GM12878 (cell line): ENCODE measurements at regions not wholly inside any gene's neighbourhood (a gene's known extent, or its start where the extent isn't known, plus 50 kb on each side); places are given as distances from the start of the nearest gene placed in this dataset.

Source experiments
- ATAC-seq: fragments of 200-7000 bp; cut with Tn5 transposase; 3 replicates; pipeline ENCODE4 v1.9.1; 2020; ENCODE audit warnings: mild to moderate bottlenecking, moderate library complexity
- BruUV-seq: library from RNA; stranded (reverse); fragments of 400-500 nt; replicated peaks from 2 replicates; lab custom pipeline; 2021; lab: Mats Ljungman, UMichigan
- CTCF ChIA-PET: fragments of 300-600 bp; sonication (Branson Sonifier 250); formaldehyde crosslinking; extraction: SDS; loops from one replicate; lab custom pipeline; 2021; ENCODE audit warnings: inconsistent platforms; lab: Yijun Ruan, JAX
- POLR2A ChIA-PET: fragments of 350-600 bp; formaldehyde crosslinking; extraction: SDS; loops from one replicate; lab custom pipeline; 2021; ENCODE audit warnings: inconsistent platforms; lab: Charles Lee
- RAD21 ChIA-PET: fragments of 300-600 bp; sonication (Branson Sonifier 250); formaldehyde crosslinking; loops from one replicate; lab custom pipeline; 2023; ENCODE audit warnings: antibody characterized with exemption; ENCODE audit not compliant: unreplicated experiment; lab: Charles Lee
- SMC1A ChIA-PET: fragments of 300-600 bp; sonication (Branson Sonifier 250); formaldehyde crosslinking; loops from one replicate; lab custom pipeline; 2023; ENCODE audit not compliant: unreplicated experiment, uncharacterized antibody; lab: Charles Lee
- DNase-seq: peaks from one replicate; pipeline ENCODE4 v3.0.0-alpha.2; 2011; ENCODE audit warnings: low read depth, low spot score
- FAIRE-seq: peaks from 3 replicates; lab custom pipeline; 2011; peaks lifted over from hg19 to GRCh38; lab: Jason Lieb, UNC
- H2AFZ ChIP-seq: 2 replicates; pipeline ENCODE4 v1.6.0; 2011; ENCODE audit warnings: low read depth, low read length, control low read depth; ENCODE audit not compliant: control insufficient read depth
- H3K27ac ChIP-seq: 2 replicates; pipeline ENCODE4 v1.5.1; 2011; ENCODE audit warnings: control low read depth; ENCODE audit not compliant: control insufficient read depth, insufficient read depth
- H3K27me3 ChIP-seq, 2 experiments: replicated peaks in 1 of 2; 2 replicates each; pipeline versions ENCODE4 v1.6.0 to v1.6.1; 2011; ENCODE audit warnings: low read length in 1 of 2; ENCODE audit not compliant: control insufficient read depth in 2 of 2, insufficient read depth in 2 of 2
- H3K36me3 ChIP-seq, 2 experiments: 2 replicates each; pipeline ENCODE4 v1.5.1; 2011; ENCODE audit warnings: low read length in 1 of 2; ENCODE audit not compliant: control insufficient read depth in 2 of 2, insufficient read depth in 2 of 2
- H3K4me1 ChIP-seq: 2 replicates; pipeline ENCODE4 v1.6.1; 2011; ENCODE audit warnings: mild to moderate bottlenecking, low read length, moderate library complexity, mixed read lengths; ENCODE audit not compliant: control insufficient read depth, insufficient read depth
- H3K4me2 ChIP-seq: 2 replicates; pipeline ENCODE4 v1.6.0; 2011; ENCODE audit warnings: control low read depth; ENCODE audit not compliant: control insufficient read depth, insufficient read depth
- H3K4me3 ChIP-seq: fragments of 200-600 bp; sonication (generic); 2 replicates; pipeline ENCODE4 v1.5.1; 2016
- H3K79me2 ChIP-seq: 2 replicates; pipeline ENCODE4 v1.6.0; 2011; ENCODE audit warnings: low read length; ENCODE audit not compliant: control insufficient read depth, insufficient read depth
- H3K9ac ChIP-seq: 2 replicates; pipeline ENCODE4 v1.8.0; 2011; ENCODE audit warnings: low read length, control low read depth, mixed read lengths; ENCODE audit not compliant: control insufficient read depth, insufficient read depth
- H3K9me3 ChIP-seq: replicated peaks from 3 replicates; pipeline ENCODE4 v1.5.1; 2011; ENCODE audit warnings: mild to moderate bottlenecking, low read length; ENCODE audit not compliant: control insufficient read depth, insufficient read depth
- H4K20me1 ChIP-seq: 2 replicates; pipeline ENCODE4 v1.6.0; 2011; ENCODE audit not compliant: control insufficient read depth, insufficient read depth
- CEBPB ChIP-seq, 2 experiments: fragments of 150-350 bp in 1 of 2; IDR thresholded peaks; 2 replicates each; pipeline ENCODE4 v1.6.1; 2012 to 2014; ENCODE audit warnings: low read depth in 2 of 2, low read length in 2 of 2, borderline replicate concordance in 1 of 2, inconsistent platforms in 1 of 2
- CREM ChIP-seq: IDR thresholded peaks from 2 replicates; pipeline ENCODE4 v1.6.1; 2014; ENCODE audit warnings: antibody characterized with exemption, low read depth
- ESRRA ChIP-seq: IDR thresholded peaks from 2 replicates; pipeline ENCODE4 v1.6.1; 2012; ENCODE audit warnings: mild to moderate bottlenecking, low read length, improper control_type of control experiment
- JUND ChIP-seq: IDR thresholded peaks from 2 replicates; pipeline ENCODE4 v1.6.1; 2012; ENCODE audit warnings: low read depth, mild to moderate bottlenecking, low read length, improper control_type of control experiment, moderate library complexity
- POU2F2 ChIP-seq: IDR thresholded peaks from 3 replicates; pipeline ENCODE4 v1.6.1; 2011; ENCODE audit warnings: low read depth, mild to moderate bottlenecking, low read length, borderline replicate concordance
- RELB ChIP-seq: fragments of 450-650 bp; IDR thresholded peaks from 2 replicates; pipeline ENCODE4 v1.6.1; 2017; ENCODE audit warnings: low read depth, mild to moderate bottlenecking, moderate library complexity
- ZNF274 ChIP-seq: IDR thresholded peaks from one replicate; pipeline ENCODE4 v1.8.0; 2011; ENCODE audit not compliant: insufficient read length, insufficient read depth
- WGBS: methylation state at CpG from one replicate; pipeline ENCODE4 v1.1.6; 2016; ENCODE audit warnings: low lambda C conversion rate; ENCODE audit not compliant: insufficient replicate concordance, insufficient coverage; ENCODE audit errors: missing lambda C conversion rate; 5-methylcytosine and 5-hydroxymethylcytosine counted together
- in situ Hi-C: fragments of 300-500 bp; cut with MboI; formaldehyde crosslinking; loops from 9 replicates; pipeline ENCODE4 v1.14.3; 2018; ENCODE audit warnings: mixed read lengths
- intact Hi-C: fragments of 100-400 bp; cut with micrococcal nuclease; formaldehyde crosslinking; loops from one replicate; pipeline ENCODE4 v1.14.2; 2022; ENCODE audit not compliant: unreplicated experiment

GRCh38 chr5:141737535-141737934 is 55.5 kb upstream of the ARAP3 start:
- no peaks in the 10 kb centered on the region for H3K36me3 ChIP-seq
- no peak overlapping the region for H3K4me2 ChIP-seq
- no peaks in the 10 kb centered on the region for H3K79me2 ChIP-seq
- intact Hi-C loops (no loop called here), in situ Hi-C loops (no loop called here)
- CTCF ChIA-PET = no interaction called here
- TF ChIP-seq RELB (no peak), CREM (no peak), JUND (no peak), CEBPB (IDR thresholded peaks at IDR 0.05; ENCODE audit: borderline replicate concordance in 1 of 2, low read depth in 2 of 2, low read length in 2 of 2) (no peak), ZNF274 (no peak)
- SMC1A ChIA-PET = no interaction called here
- POLR2A ChIA-PET = no interaction called here
- H2AFZ ChIP-seq = no peak overlapping the region
- no peak for DNase-seq
- H3K9me3 ChIP-seq = no peaks in the 10 kb centered on the region
- BruUV-seq = no TSS peak
- 0 out of 2 replicates have a peak, but pooled peaks cover 8% of the 10 kb centered on the region for H4K20me1 ChIP-seq
- ATAC-seq = no peak
- no peak for FAIRE-seq
- RAD21 ChIA-PET = no interaction called here
- peaks cover 0 to 1% of the 10 kb centered on the region in 2 experiments; a peak in 2 of 4 replicates for H3K27me3 ChIP-seq
- H3K4me1 ChIP-seq = no peaks in the 10 kb centered on the region
- no peak overlapping the region for H3K27ac ChIP-seq
- no peak overlapping the region for H3K4me3 ChIP-seq
- WGBS = under 1% methylated on average over 4 of the region's 4 CpGs
- no peak overlapping the region for H3K9ac ChIP-seq

GRCh38 chr5:141735823-141736222 is 53.8 kb upstream of the ARAP3 start:
- Histone ChIP-seq H3K9ac (no peak overlapping the region), H3K27ac (no peak overlapping the region), H3K36me3 (no peaks in the 10 kb centered on the region), H3K4me2 (no peak overlapping the region), H3K79me2 (no peaks in the 10 kb centered on the region), H3K9me3 (no peaks in the 10 kb centered on the region), H3K27me3 (peaks cover 0 to 3% of the 10 kb centered on the region in 2 experiments; a peak in 2 of 4 replicates), H3K4me3 (no peak overlapping the region), H4K20me1 (0 out of 2 replicates have a peak, but pooled peaks cover 8% of the 10 kb centered on the region), H2AFZ (no peak overlapping the region), H3K4me1 (no peaks in the 10 kb centered on the region)
- DNase-seq (no peak), FAIRE-seq (no peak), ATAC-seq (no peak)
- in situ Hi-C loops (no loop called here), intact Hi-C loops (no loop called here)
- no TSS peak for BruUV-seq
- SMC1A ChIA-PET = no interaction called here
- RAD21 ChIA-PET = no interaction called here
- 0% methylated on average over 1 of the region's 1 CpG for WGBS
- POLR2A ChIA-PET = no interaction called here
- CTCF ChIA-PET = interaction anchor here (0.6 kb wide), 1 partner anchor 277 kb away, joined by 3 read pairs; no protein-coding TSS in a partner anchor
- no peak for TF ChIP-seq POU2F2
- TF ChIP-seq ESRRA = no peak
